HG03432 (cell line): ENCODE measurements at regions not wholly inside any gene's neighbourhood (a gene's known extent, or its start where the extent isn't known, plus 50 kb on each side); places are given as distances from the start of the nearest gene placed in this dataset.
A peak's percentile ranks its signal among the peaks of the same experiment; 100 is the strongest.
"Not testable (repeated sequence)": the region's sequence is repeated elsewhere in the genome, so short reads cannot be mapped to it uniquely, and the experiment has no call there.

Experiments
- ATAC-seq: cut with Tn5 transposase; IDR thresholded peaks from one replicate; pipeline ENCODE4 v1.9.1; 2021; ENCODE audit warnings: mild to moderate bottlenecking, moderate library complexity; ENCODE audit not compliant: unreplicated experiment

- ATAC-seq, result no peak
These were observed 907.0 kb downstream of the RAPGEF2 start for GRCh38 chr4:160009656-160010493.

GRCh38 chr4:160019936-160020335, 917.1 kb downstream of the RAPGEF2 start:
- ATAC-seq, result no peak

GRCh38 chr4:160020804-160021203, 917.9 kb downstream of the RAPGEF2 start:
- ATAC-seq, result no peak

GRCh38 chr4:160021870-160022269, 919.0 kb downstream of the RAPGEF2 start:
- no peak for ATAC-seq

GRCh38 chr4:160026721-160027120, 923.8 kb downstream of the RAPGEF2 start:
- no peak for ATAC-seq

- no peak for ATAC-seq
These were observed 931.6 kb downstream of the RAPGEF2 start for GRCh38 chr4:160034501-160034900.

GRCh38 chr4:160038615-160039014, 935.7 kb downstream of the RAPGEF2 start:
- no peak for ATAC-seq

- ATAC-seq, result no peak
These were observed 941.8 kb downstream of the RAPGEF2 start for GRCh38 chr4:160044693-160045092.

- no peak for ATAC-seq
These were observed 979.7 kb downstream of the RAPGEF2 start for GRCh38 chr4:160082432-160083207.

GRCh38 chr4:160091631-160092030, 988.8 kb downstream of the RAPGEF2 start:
- no peak for ATAC-seq

GRCh38 chr4:160100316-160100715, 997.4 kb downstream of the RAPGEF2 start:
- no peak for ATAC-seq

GRCh38 chr4:160110891-160111290, 1008.0 kb downstream of the RAPGEF2 start:
- no peak for ATAC-seq

- no peak for ATAC-seq
These were observed 1014.8 kb downstream of the RAPGEF2 start for GRCh38 chr4:160117686-160118085.

- not testable (repeated sequence) for ATAC-seq
These were observed 1022.9 kb downstream of the RAPGEF2 start for GRCh38 chr4:160125576-160126287.

- no peak for ATAC-seq
These were observed 1024.3 kb downstream of the RAPGEF2 start for GRCh38 chr4:160127211-160127610.

GRCh38 chr4:160129439-160129838, 1026.6 kb downstream of the RAPGEF2 start:
- ATAC-seq, result no peak

GRCh38 chr4:160136021-160136420, 1033.1 kb downstream of the RAPGEF2 start:
- no peak for ATAC-seq

GRCh38 chr4:160141206-160141605, 1038.3 kb downstream of the RAPGEF2 start:
- ATAC-seq, result no peak

GRCh38 chr4:160142579-160142978, 1039.7 kb downstream of the RAPGEF2 start:
- peak; percentile 100 for ATAC-seq

GRCh38 chr4:160143574-160143973, 1040.7 kb downstream of the RAPGEF2 start:
- ATAC-seq, result no peak

GRCh38 chr4:160159457-160159856, 1056.6 kb downstream of the RAPGEF2 start:
- no peak for ATAC-seq
